ENCODE measurements at regions not wholly inside any gene's neighbourhood (a gene's known extent, or its start where the extent isn't known, plus 50 kb on each side); places are given as distances from the start of the nearest gene placed in this dataset.

GRCh38 chr6:99736302-99736701, 129.7 kb downstream of the PRDM13 start:
- no peak for TF ChIP-seq RAD21 (conservative IDR thresholded peaks at IDR 0.05)
- TF ChIP-seq EP300 (conservative IDR thresholded peaks at IDR 0.05; ENCODE audit: poor library complexity, severe bottlenecking), result no peak
- no peak for TF ChIP-seq CTCF (IDR thresholded peaks at IDR 0.05; ENCODE audit: poor library complexity, severe bottlenecking)
- no peak for TF ChIP-seq EZH2 (IDR thresholded peaks at IDR 0.05; ENCODE audit: borderline replicate concordance, insufficient read depth, low read length, poor library complexity, severe bottlenecking)
- no peak for TF ChIP-seq POLR2AphosphoS5 (IDR thresholded peaks at IDR 0.05)
- TF ChIP-seq MXI1 (conservative IDR thresholded peaks at IDR 0.05; ENCODE audit: poor library complexity, severe bottlenecking), result no peak
- TF ChIP-seq, protein P1, sequence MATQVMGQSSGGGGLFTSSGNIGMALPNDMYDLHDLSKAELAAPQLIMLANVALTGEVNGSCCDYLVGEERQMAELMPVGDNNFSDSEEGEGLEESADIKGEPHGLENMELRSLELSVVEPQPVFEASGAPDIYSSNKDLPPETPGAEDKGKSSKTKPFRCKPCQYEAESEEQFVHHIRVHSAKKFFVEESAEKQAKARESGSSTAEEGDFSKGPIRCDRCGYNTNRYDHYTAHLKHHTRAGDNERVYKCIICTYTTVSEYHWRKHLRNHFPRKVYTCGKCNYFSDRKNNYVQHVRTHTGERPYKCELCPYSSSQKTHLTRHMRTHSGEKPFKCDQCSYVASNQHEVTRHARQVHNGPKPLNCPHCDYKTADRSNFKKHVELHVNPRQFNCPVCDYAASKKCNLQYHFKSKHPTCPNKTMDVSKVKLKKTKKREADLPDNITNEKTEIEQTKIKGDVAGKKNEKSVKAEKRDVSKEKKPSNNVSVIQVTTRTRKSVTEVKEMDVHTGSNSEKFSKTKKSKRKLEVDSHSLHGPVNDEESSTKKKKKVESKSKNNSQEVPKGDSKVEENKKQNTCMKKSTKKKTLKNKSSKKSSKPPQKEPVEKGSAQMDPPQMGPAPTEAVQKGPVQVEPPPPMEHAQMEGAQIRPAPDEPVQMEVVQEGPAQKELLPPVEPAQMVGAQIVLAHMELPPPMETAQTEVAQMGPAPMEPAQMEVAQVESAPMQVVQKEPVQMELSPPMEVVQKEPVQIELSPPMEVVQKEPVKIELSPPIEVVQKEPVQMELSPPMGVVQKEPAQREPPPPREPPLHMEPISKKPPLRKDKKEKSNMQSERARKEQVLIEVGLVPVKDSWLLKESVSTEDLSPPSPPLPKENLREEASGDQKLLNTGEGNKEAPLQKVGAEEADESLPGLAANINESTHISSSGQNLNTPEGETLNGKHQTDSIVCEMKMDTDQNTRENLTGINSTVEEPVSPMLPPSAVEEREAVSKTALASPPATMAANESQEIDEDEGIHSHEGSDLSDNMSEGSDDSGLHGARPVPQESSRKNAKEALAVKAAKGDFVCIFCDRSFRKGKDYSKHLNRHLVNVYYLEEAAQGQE (IDR thresholded peaks at IDR 0.05; ENCODE audit: borderline replicate concordance), result no peak
- no peak for TF ChIP-seq TAF1 (IDR thresholded peaks at IDR 0.05; ENCODE audit: low read depth)

Measured in neural cell (in vitro differentiated cells).